ENCODE measurements at regions not wholly inside any gene's neighbourhood (a gene's known extent, or its start where the extent isn't known, plus 50 kb on each side); places are given as distances from the start of the nearest gene placed in this dataset.

GRCh38 chr15:70323111-70323851, 225.6 kb upstream of the TLE3 start:
- DNase-seq (ENCODE audit: low spot score), result no peak
- TF ChIP-seq CTCF (IDR thresholded peaks at IDR 0.05; ENCODE audit: extremely low read depth, missing control alignments), result no peak

- DNase-seq (ENCODE audit: low spot score), result peak; percentile 52
- no peak for TF ChIP-seq CTCF (IDR thresholded peaks at IDR 0.05; ENCODE audit: extremely low read depth, missing control alignments)
Measured at GRCh38 chr15:70322051-70322668, 224.4 kb upstream of the TLE3 start.

GRCh38 chr15:70321172-70321819, 223.6 kb upstream of the TLE3 start:
- no peak for TF ChIP-seq CTCF (IDR thresholded peaks at IDR 0.05; ENCODE audit: extremely low read depth, missing control alignments)
- no peak for DNase-seq (ENCODE audit: low spot score)

GRCh38 chr15:70320482-70320881, 222.8 kb upstream of the TLE3 start:
- DNase-seq (ENCODE audit: low spot score), result no peak
- no peak for TF ChIP-seq CTCF (IDR thresholded peaks at IDR 0.05; ENCODE audit: extremely low read depth, missing control alignments)

- no peak for DNase-seq (ENCODE audit: low spot score)
- no peak for TF ChIP-seq CTCF (IDR thresholded peaks at IDR 0.05; ENCODE audit: extremely low read depth, missing control alignments)
Measured at GRCh38 chr15:70320077-70320476, 222.4 kb upstream of the TLE3 start.

- DNase-seq (ENCODE audit: low spot score), result peak; percentile 64
- TF ChIP-seq CTCF (IDR thresholded peaks at IDR 0.05; ENCODE audit: extremely low read depth, missing control alignments), result no peak
Measured at GRCh38 chr15:70319466-70319865, 221.7 kb upstream of the TLE3 start.
